H1 (cell line): ENCODE measurements at regions not wholly inside any gene's neighbourhood (a gene's known extent, or its start where the extent isn't known, plus 50 kb on each side); places are given as distances from the start of the nearest gene placed in this dataset.

ENCODE experiments used
- CTCF ChIA-PET: fragments of 300-600 bp; sonication (Branson Sonifier 250); formaldehyde crosslinking; loops from one replicate; lab custom pipeline; 2021; ENCODE audit not compliant: partially characterized antibody; lab: Charles Lee
- POLR2A ChIA-PET: fragments of 300-600 bp; sonication (Branson Sonifier 250); formaldehyde crosslinking; loops from one replicate; lab custom pipeline; 2021; ENCODE audit warnings: inconsistent platforms; ENCODE audit not compliant: partially characterized antibody; lab: Charles Lee
- DNase-seq, 2 experiments: peaks; one replicate each; pipeline versions ENCODE4 v3.0.0 to v3.0.0-alpha.2; 2010 to 2022; ENCODE audit warnings: low spot score in 2 of 2, low read depth in 1 of 2, mixed read lengths in 1 of 2
- FAIRE-seq: peaks from 2 replicates; lab custom pipeline; 2011; peaks lifted over from hg19 to GRCh38; lab: Jason Lieb, UNC
- H2AFZ ChIP-seq: 2 replicates; pipeline ENCODE4 v1.8.1; 2012; ENCODE audit warnings: low read length, inconsistent platforms
- H2AK5ac ChIP-seq: 2 replicates; pipeline ENCODE4 v1.6.1; 2013; ENCODE audit warnings: low read depth, low read length
- H2BK120ac ChIP-seq: replicated peaks from 2 replicates; pipeline ENCODE3; 2013; ENCODE audit warnings: low read depth, low read length, inconsistent platforms
- H2BK12ac ChIP-seq: 2 replicates; pipeline ENCODE4 v1.6.1; 2013; ENCODE audit warnings: low read depth, low read length
- H2BK15ac ChIP-seq: 2 replicates; pipeline ENCODE4 v1.6.1; 2013; ENCODE audit warnings: low read length
- H2BK20ac ChIP-seq: 2 replicates; pipeline ENCODE4 v1.6.1; 2013; ENCODE audit warnings: low read length
- H2BK5ac ChIP-seq: 2 replicates; pipeline ENCODE4 v1.6.1; 2013; ENCODE audit warnings: low read depth, low read length
- H3K14ac ChIP-seq: 2 replicates; pipeline ENCODE4 v1.6.1; 2013; ENCODE audit warnings: inconsistent platforms; ENCODE audit not compliant: insufficient read length
- H3K18ac ChIP-seq: 2 replicates; pipeline ENCODE4 v1.6.1; 2013; ENCODE audit warnings: low read length; ENCODE audit errors: extremely low read depth
- H3K23ac ChIP-seq: 2 replicates; pipeline ENCODE4 v1.6.1; 2013; ENCODE audit warnings: inconsistent platforms; ENCODE audit not compliant: insufficient read length
- H3K23me2 ChIP-seq: 2 replicates; pipeline ENCODE4 v1.6.1; 2013; ENCODE audit warnings: low read depth, low read length
- H3K27ac ChIP-seq: 2 replicates; pipeline ENCODE4 v1.6.1; 2011; ENCODE audit warnings: low read depth, low read length, inconsistent platforms
- H3K27me3 ChIP-seq, 4 experiments: replicated peaks in 1 of 4; 1 replicate in 1 of 4; 2 replicates in 3 of 4; pipeline versions ENCODE4 v1.6.1 to v1.8.1; 2011 to 2013; ENCODE audit warnings: low read length in 3 of 4, mild to moderate bottlenecking in 3 of 4, inconsistent platforms in 2 of 4, mixed read lengths in 2 of 4, moderate library complexity in 1 of 4; ENCODE audit not compliant: control insufficient read depth in 3 of 4, insufficient read depth in 3 of 4; ENCODE audit errors: extremely low read depth in 1 of 4
- H3K36me3 ChIP-seq, 4 experiments: 2 replicates each; pipeline versions ENCODE4 v1.6.1 to v1.8.1; 2011 to 2013; ENCODE audit warnings: mild to moderate bottlenecking in 4 of 4, low read length in 3 of 4, moderate library complexity in 2 of 4, control low read depth in 1 of 4, inconsistent platforms in 1 of 4; ENCODE audit not compliant: insufficient read depth in 4 of 4, control insufficient read depth in 2 of 4
- H3K4ac ChIP-seq: replicated peaks from 2 replicates; pipeline ENCODE3; 2013; ENCODE audit warnings: low read length, low read depth, mixed read lengths, inconsistent platforms; ENCODE audit not compliant: insufficient read length
- H3K4me1 ChIP-seq, 4 experiments: replicated peaks in 1 of 4; 1 replicate in 1 of 4; 2 replicates in 3 of 4; pipeline versions ENCODE4 v1.6.1 to v1.8.1; 2011 to 2013; ENCODE audit warnings: low read length in 3 of 4, inconsistent platforms in 2 of 4, mixed read lengths in 1 of 4; ENCODE audit not compliant: insufficient read depth in 4 of 4, control insufficient read depth in 3 of 4
- H3K4me2 ChIP-seq, 2 experiments: 2 replicates each; pipeline versions ENCODE4 v1.6.1 to v1.8.1; 2011 to 2013; ENCODE audit warnings: low read depth in 2 of 2, low read length in 2 of 2, control low read depth in 1 of 2, inconsistent platforms in 1 of 2, mild to moderate bottlenecking in 1 of 2; ENCODE audit not compliant: insufficient read depth in 1 of 2
- H3K4me3 ChIP-seq, 4 experiments: fragments of 200-600, 300-600 bp in 1 of 4; sonication (generic), shearing (Covaris generic), sonication (Bioruptor Twin) in 1 of 4; 2 replicates each; pipeline versions ENCODE4 v1.5.1 to v1.8.1; 2011 to 2016; ENCODE audit warnings: low read length in 4 of 4, low read depth in 3 of 4, control low read depth in 2 of 4, inconsistent platforms in 2 of 4, mild to moderate bottlenecking in 2 of 4, mixed read lengths in 1 of 4, moderate library complexity in 1 of 4; ENCODE audit not compliant: insufficient read depth in 2 of 4; ENCODE audit errors: extremely low read depth in 1 of 4
- H3K56ac ChIP-seq: replicated peaks from 2 replicates; pipeline ENCODE3; 2013; ENCODE audit warnings: low read depth, mild to moderate bottlenecking, mixed read lengths, low read length, inconsistent platforms; ENCODE audit not compliant: insufficient read length
- H3K79me1 ChIP-seq: 2 replicates; pipeline ENCODE4 v1.6.1; 2013; ENCODE audit warnings: low read depth, low read length, control low read depth
- H3K79me2 ChIP-seq, 2 experiments: 2 replicates each; pipeline versions ENCODE4 v1.6.1 to v1.8.1; 2012 to 2013; ENCODE audit warnings: low read length in 2 of 2, mild to moderate bottlenecking in 2 of 2, inconsistent platforms in 1 of 2; ENCODE audit not compliant: insufficient read depth in 2 of 2, control insufficient read depth in 1 of 2
- H3K9ac ChIP-seq, 4 experiments: replicated peaks in 1 of 4; 1 replicate in 1 of 4; 2 replicates in 3 of 4; pipeline versions ENCODE4 v1.6.1 to v1.8.1; 2011 to 2013; ENCODE audit warnings: low read depth in 3 of 4, low read length in 3 of 4, control low read depth in 2 of 4, mild to moderate bottlenecking in 2 of 4, moderate library complexity in 2 of 4, inconsistent platforms in 1 of 4; ENCODE audit errors: extremely low read depth in 1 of 4
- H3K9me3 ChIP-seq, 2 experiments: 2 replicates each; pipeline versions ENCODE4 v1.6.1 to v1.8.1; 2012 to 2013; ENCODE audit warnings: mild to moderate bottlenecking in 2 of 2, moderate library complexity in 2 of 2, control low read depth in 1 of 2, inconsistent platforms in 1 of 2, low read depth in 1 of 2, low read length in 1 of 2, mixed read lengths in 1 of 2; ENCODE audit not compliant: insufficient read depth in 2 of 2
- H4K20me1 ChIP-seq, 2 experiments: replicated peaks in 1 of 2; 2 replicates each; pipeline versions ENCODE3 to v1.8.1; 2011 to 2013; ENCODE audit warnings: inconsistent platforms in 2 of 2, low read length in 2 of 2, mild to moderate bottlenecking in 1 of 2; ENCODE audit not compliant: insufficient read depth in 2 of 2, control insufficient read depth in 1 of 2
- H4K5ac ChIP-seq: 2 replicates; pipeline ENCODE4 v1.6.1; 2013; ENCODE audit warnings: low read length, low read depth, mixed read lengths, inconsistent platforms; ENCODE audit not compliant: insufficient read length
- H4K8ac ChIP-seq: 2 replicates; pipeline ENCODE4 v1.8.0; 2013; ENCODE audit warnings: mild to moderate bottlenecking, moderate library complexity, low read length, inconsistent platforms; ENCODE audit not compliant: insufficient read depth; ENCODE audit errors: extremely low read depth
- H4K91ac ChIP-seq: replicated peaks from 2 replicates; pipeline ENCODE3; 2013; ENCODE audit warnings: low read length, mixed read lengths, inconsistent platforms; ENCODE audit not compliant: insufficient read length
- BCL11A ChIP-seq, 2 experiments: IDR thresholded peaks; one replicate each; pipeline ENCODE4 v1.6.1; 2011; ENCODE audit warnings: low read depth in 2 of 2, low read length in 2 of 2, mild to moderate bottlenecking in 2 of 2
- EP300 ChIP-seq, 2 experiments: IDR thresholded peaks; 1 replicate in 1 of 2; 2 replicates in 1 of 2; pipeline ENCODE4 v1.6.1; 2011 to 2012; ENCODE audit warnings: low read depth in 2 of 2, low read length in 2 of 2, mild to moderate bottlenecking in 2 of 2, borderline replicate concordance in 1 of 2, inconsistent platforms in 1 of 2, moderate library complexity in 1 of 2
- FOSL1 ChIP-seq: IDR thresholded peaks from 2 replicates; pipeline ENCODE4 v1.6.1; 2011; ENCODE audit warnings: mild to moderate bottlenecking, low read depth, low read length, moderate library complexity; ENCODE audit not compliant: insufficient read depth
- JUN ChIP-seq: IDR thresholded peaks from 2 replicates; pipeline ENCODE4 v1.6.1; 2011; ENCODE audit warnings: low read depth, mild to moderate bottlenecking, improper control_type of control experiment, low read length
- POLR2AphosphoS5 ChIP-seq: IDR thresholded peaks from 2 replicates; pipeline ENCODE4 v1.6.1; 2011; ENCODE audit warnings: low read depth, low read length
- RAD21 ChIP-seq, 2 experiments: IDR thresholded peaks in 1 of 2; conservative IDR thresholded peaks in 1 of 2; 2 replicates each; pipeline ENCODE4 v1.6.1; 2011; ENCODE audit warnings: low read depth in 2 of 2, low read length in 2 of 2, improper control_type of control experiment in 1 of 2, inconsistent platforms in 1 of 2, mild to moderate bottlenecking in 1 of 2, moderate library complexity in 1 of 2
- SIN3A ChIP-seq, 2 experiments: IDR thresholded peaks in 1 of 2; conservative IDR thresholded peaks in 1 of 2; 2 replicates each; pipeline ENCODE4 v1.6.1; 2011 to 2012; ENCODE audit warnings: low read length in 2 of 2, improper control_type of control experiment in 1 of 2, low read depth in 1 of 2, mild to moderate bottlenecking in 1 of 2
- SP1 ChIP-seq: IDR thresholded peaks from 2 replicates; pipeline ENCODE4 v1.6.1; 2011; ENCODE audit warnings: low read depth, low read length
- SUZ12 ChIP-seq: fragments of 200-600 bp; sonication (generic); IDR thresholded peaks from 2 replicates; pipeline ENCODE4 v1.6.1; 2012; ENCODE audit warnings: mild to moderate bottlenecking, inconsistent platforms, low read length, moderate library complexity, mixed read lengths
- TAF7 ChIP-seq: optimal IDR thresholded peaks from 2 replicates; pipeline ENCODE3; 2011; ENCODE audit warnings: low read depth, mild to moderate bottlenecking, inconsistent platforms, low read length, moderate library complexity, borderline replicate concordance
- TCF12 ChIP-seq: IDR thresholded peaks from 2 replicates; pipeline ENCODE4 v1.6.1; 2011; ENCODE audit warnings: low read depth, mild to moderate bottlenecking, low read length
- YY1 ChIP-seq: IDR thresholded peaks from 2 replicates; pipeline ENCODE4 v1.6.1; 2011; ENCODE audit warnings: low read depth, mild to moderate bottlenecking, low read length
- ZNF274 ChIP-seq: IDR thresholded peaks from 2 replicates; pipeline ENCODE4 v1.7.0; 2012; ENCODE audit warnings: low read length, borderline replicate concordance; ENCODE audit errors: extremely low read depth
- WGBS, 2 experiments: shearing (Covaris generic) in 1 of 2; methylation state at CpG; one replicate each; pipeline versions ENCODE4 v1.1.6 to v1.1.7; 2013 to 2015; ENCODE audit warnings: low lambda C conversion rate in 2 of 2, mixed read lengths in 2 of 2, inconsistent platforms in 1 of 2, low coverage in 1 of 2, missing lambda C conversion rate in 1 of 2; ENCODE audit not compliant: insufficient replicate concordance in 2 of 2, insufficient coverage in 1 of 2, insufficient read length in 1 of 2; ENCODE audit errors: extremely low coverage in 1 of 2, missing lambda C conversion rate in 1 of 2; 5-methylcytosine and 5-hydroxymethylcytosine counted together

GRCh38 chr2:181120625-181121024 lies 140.2 kb downstream of the UBE2E3 start:
- no peak overlapping the region for H2BK120ac ChIP-seq
- no peak overlapping the region for H3K14ac ChIP-seq
- no peak overlapping the region for H2BK15ac ChIP-seq
- DNase-seq (no peak), FAIRE-seq (no peak)
- no peaks in the 10 kb centered on the region for H3K79me2 ChIP-seq
- no peak overlapping the region for H3K23ac ChIP-seq
- H3K36me3 ChIP-seq = no peaks in the 10 kb centered on the region
- no peaks in the 10 kb centered on the region for H3K9me3 ChIP-seq
- H2AFZ ChIP-seq = no peak overlapping the region
- no peak overlapping the region for H3K4me3 ChIP-seq
- H3K23me2 ChIP-seq = no peaks in the 10 kb centered on the region
- no peak overlapping the region for H4K91ac ChIP-seq
- no peak overlapping the region for H3K56ac ChIP-seq
- no peak overlapping the region for H3K4me2 ChIP-seq
- H3K79me1 ChIP-seq = no peaks in the 10 kb centered on the region
- H3K9ac ChIP-seq = no peak overlapping the region
- no peak overlapping the region for H2AK5ac ChIP-seq
- H3K4me1 ChIP-seq = 0 out of 7 replicates have a peak, but pooled peaks cover 0 to 2% (median 0%) of the 10 kb centered on the region in 4 experiments
- ChIA-PET POLR2A (no interaction called here), CTCF (interaction anchor here (1.0 to 1.5 kb wide), 2 partner anchors 44 to 594 kb away, joined by 3 read pairs; no protein-coding TSS in a partner anchor)
- no peak overlapping the region for H2BK5ac ChIP-seq
- WGBS, 2 experiments = 100% methylated on average over 1 of the region's 1 CpG; no CpG with 5 or more reads in 1 of the 2 experiments
- TF ChIP-seq YY1 = no peak
- TF ChIP-seq TAF7 = no peak
- no peak for TF ChIP-seq ZNF274
- no peak for TF ChIP-seq TCF12
- no peak for TF ChIP-seq SUZ12
- TF ChIP-seq JUN = no peak
- no peak for TF ChIP-seq POLR2AphosphoS5
- TF ChIP-seq RAD21 (IDR thresholded peaks at IDR 0.05 in 1 of 2, conservative IDR thresholded peaks at IDR 0.05 in 1 of 2; ENCODE audit: low read depth in 2 of 2, low read length in 2 of 2) = no peak
- TF ChIP-seq SP1 = no peak
- TF ChIP-seq BCL11A (IDR thresholded peaks at IDR 0.05; ENCODE audit: low read depth in 2 of 2, low read length in 2 of 2) = no peak
- TF ChIP-seq SIN3A (conservative IDR thresholded peaks at IDR 0.05 in 1 of 2, IDR thresholded peaks at IDR 0.05 in 1 of 2; ENCODE audit: low read depth in 1 of 2, low read length in 2 of 2) = no peak
- TF ChIP-seq FOSL1 = no peak
- TF ChIP-seq EP300 (IDR thresholded peaks at IDR 0.05; ENCODE audit: borderline replicate concordance in 1 of 2, low read depth in 2 of 2, low read length in 2 of 2) = no peak
- H4K20me1 ChIP-seq = no peaks in the 10 kb centered on the region
- H3K27me3 ChIP-seq = no peaks in the 10 kb centered on the region
- no peak overlapping the region for H2BK20ac ChIP-seq
- H2BK12ac ChIP-seq = no peak overlapping the region
- H3K18ac ChIP-seq = no peak overlapping the region
- no peak overlapping the region for H4K5ac ChIP-seq
- no peak overlapping the region for H4K8ac ChIP-seq
- H3K4ac ChIP-seq = no peak overlapping the region
- H3K27ac ChIP-seq = no peak overlapping the region
